HG03066 (cell line): ENCODE measurements at regions not wholly inside any gene's neighbourhood (a gene's known extent, or its start where the extent isn't known, plus 50 kb on each side); places are given as distances from the start of the nearest gene placed in this dataset.

Experiments used
- ATAC-seq: cut with Tn5 transposase; IDR thresholded peaks from one replicate; pipeline ENCODE4 v1.9.1; 2021; ENCODE audit warnings: low read depth; ENCODE audit not compliant: unreplicated experiment

- no peak for ATAC-seq
Observed at GRCh38 chr14:51442513-51443175, 202.6 kb downstream of the TMX1 start.

GRCh38 chr14:51443195-51444018 is 203.4 kb downstream of the TMX1 start:
- no peak for ATAC-seq

GRCh38 chr14:51444353-51445000 is 204.4 kb downstream of the TMX1 start:
- ATAC-seq: no peak

GRCh38 chr14:51445001-51445390 is 204.9 kb downstream of the TMX1 start:
- no peak for ATAC-seq

GRCh38 chr14:51446771-51447170 is 204.9 kb upstream of the FRMD6 start:
- no peak for ATAC-seq

GRCh38 chr14:51447411-51447810 is 204.3 kb upstream of the FRMD6 start:
- no peak for ATAC-seq

GRCh38 chr14:51448831-51449670 is 202.7 kb upstream of the FRMD6 start:
- no peak for ATAC-seq

- ATAC-seq: no peak
Observed at GRCh38 chr14:51449681-51450080, 202.0 kb upstream of the FRMD6 start.

GRCh38 chr14:51451561-51451960 is 200.1 kb upstream of the FRMD6 start:
- no peak for ATAC-seq

GRCh38 chr14:51453869-51454268 is 197.8 kb upstream of the FRMD6 start:
- ATAC-seq: no peak

GRCh38 chr14:51454351-51454750 is 197.4 kb upstream of the FRMD6 start:
- no peak for ATAC-seq

GRCh38 chr14:51455041-51455835 is 196.5 kb upstream of the FRMD6 start:
- ATAC-seq: no peak

- no peak for ATAC-seq
Observed at GRCh38 chr14:51457843-51458562, 193.7 kb upstream of the FRMD6 start.

- ATAC-seq: no peak
Observed at GRCh38 chr14:51458563-51458955, 193.2 kb upstream of the FRMD6 start.

- ATAC-seq: no peak
Observed at GRCh38 chr14:51460011-51460410, 191.7 kb upstream of the FRMD6 start.

GRCh38 chr14:51462182-51462581 is 189.5 kb upstream of the FRMD6 start:
- no peak for ATAC-seq

- no peak for ATAC-seq
Observed at GRCh38 chr14:51462706-51463105, 189.0 kb upstream of the FRMD6 start.

GRCh38 chr14:51463461-51463860 is 188.2 kb upstream of the FRMD6 start:
- no peak for ATAC-seq

GRCh38 chr14:51464411-51464810 is 187.3 kb upstream of the FRMD6 start:
- ATAC-seq: no peak
